Endothelial cell of umbilical vein (primary cell): ENCODE measurements at regions not wholly inside any gene's neighbourhood (a gene's known extent, or its start where the extent isn't known, plus 50 kb on each side); places are given as distances from the start of the nearest gene placed in this dataset.

ENCODE experiments used
- BruUV-seq: library from RNA; stranded (reverse); fragments of 400-500 nt; replicated peaks from 2 replicates; lab custom pipeline; 2021; lab: Mats Ljungman, UMichigan
- CTCF ChIA-PET: fragments of 300-600, 350-600 bp; sonication (Branson Sonifier 250); formaldehyde crosslinking; loops from one replicate; lab custom pipeline; 2021; ENCODE audit warnings: antibody characterized with exemption, inconsistent platforms; lab: Charles Lee
- POLR2A ChIA-PET: fragments of 300-600, 350-600 bp; sonication (Branson Sonifier 250); formaldehyde crosslinking; loops from one replicate; lab custom pipeline; 2021; ENCODE audit warnings: antibody characterized with exemption, inconsistent platforms; lab: Charles Lee
- DNase-seq: peaks from one replicate; pipeline ENCODE4 v3.0.0-alpha.2; 2011; ENCODE audit warnings: low read depth, low spot score
- FAIRE-seq: peaks from 2 replicates; lab custom pipeline; 2011; peaks lifted over from hg19 to GRCh38; lab: Jason Lieb, UNC
- H2AFZ ChIP-seq: 2 replicates; pipeline ENCODE4 v1.6.0; 2012; ENCODE audit warnings: low read depth, low read length, control low read depth, inconsistent platforms
- H3K27ac ChIP-seq: 2 replicates; pipeline ENCODE4 v1.5.1; 2011; ENCODE audit warnings: low read depth, mild to moderate bottlenecking, control low read depth, low read length, moderate library complexity; ENCODE audit not compliant: insufficient read depth
- H3K27me3 ChIP-seq, 2 experiments: 2 replicates each; pipeline versions ENCODE4 v1.6.0 to v1.6.1; 2011; ENCODE audit warnings: low read length in 2 of 2, mixed read lengths in 1 of 2; ENCODE audit not compliant: control insufficient read depth in 2 of 2, insufficient read depth in 2 of 2
- H3K36me3 ChIP-seq, 2 experiments: 2 replicates in 1 of 2; 3 replicates in 1 of 2; pipeline ENCODE4 v1.5.1; 2011; ENCODE audit warnings: low read length in 2 of 2, mild to moderate bottlenecking in 1 of 2, moderate library complexity in 1 of 2; ENCODE audit not compliant: control insufficient read depth in 2 of 2, insufficient read depth in 2 of 2; ENCODE audit errors: extremely low read depth in 1 of 2
- H3K4me1 ChIP-seq: 3 replicates; pipeline ENCODE4 v1.5.1; 2011; ENCODE audit warnings: mild to moderate bottlenecking, low read length; ENCODE audit not compliant: control insufficient read depth, insufficient read depth; ENCODE audit errors: extremely low read depth
- H3K4me2 ChIP-seq: 2 replicates; pipeline ENCODE4 v1.6.1; 2011; ENCODE audit warnings: low read length, control low read depth, mixed read lengths; ENCODE audit not compliant: insufficient read depth
- H3K4me3 ChIP-seq, 3 experiments: fragments of 200-600 bp in 1 of 3; sonication (generic), shearing (Covaris generic) in 1 of 3; replicated peaks in 1 of 3; 2 replicates each; pipeline ENCODE4 v1.5.1; 2011 to 2016; ENCODE audit warnings: control low read depth in 3 of 3, low read length in 3 of 3, mild to moderate bottlenecking in 2 of 3, inconsistent platforms in 1 of 3, low read depth in 1 of 3, moderate library complexity in 1 of 3; ENCODE audit not compliant: insufficient read depth in 1 of 3
- H3K79me2 ChIP-seq: 2 replicates; pipeline ENCODE4 v1.6.0; 2012; ENCODE audit warnings: low read length, inconsistent platforms; ENCODE audit not compliant: control insufficient read depth, insufficient read depth
- H3K9ac ChIP-seq: replicated peaks from 2 replicates; pipeline ENCODE3; 2011; ENCODE audit warnings: low read length, control low read depth; ENCODE audit not compliant: insufficient read depth; ENCODE audit errors: extremely low read depth
- H3K9me1 ChIP-seq: replicated peaks from 3 replicates; pipeline ENCODE4 v1.6.0; 2011; ENCODE audit warnings: mild to moderate bottlenecking, low read length; ENCODE audit not compliant: control insufficient read depth, insufficient read depth; ENCODE audit errors: extremely low read depth
- H3K9me3 ChIP-seq: replicated peaks from 2 replicates; pipeline ENCODE4 v1.5.1; 2012; ENCODE audit warnings: low read length, inconsistent platforms; ENCODE audit not compliant: control insufficient read depth, insufficient read depth
- H4K20me1 ChIP-seq: replicated peaks from 2 replicates; pipeline ENCODE3; 2011; ENCODE audit warnings: mild to moderate bottlenecking, low read length; ENCODE audit not compliant: control insufficient read depth, insufficient read depth; ENCODE audit errors: extremely low read depth
- CTCF ChIP-seq, 2 donors: IDR thresholded peaks; 1 replicate in 1 of 2; 2 replicates in 1 of 2; pipeline ENCODE4 v1.5.1; 2011; ENCODE audit warnings: low read length in 2 of 2, mild to moderate bottlenecking in 2 of 2, moderate library complexity in 2 of 2, control low read depth in 1 of 2, inconsistent platforms in 1 of 2, low read depth in 1 of 2; ENCODE audit not compliant: insufficient read depth in 1 of 2; ENCODE audit errors: extremely low read depth in 1 of 2
- EZH2 ChIP-seq: IDR thresholded peaks from 2 replicates; pipeline ENCODE4 v1.6.1; 2012; ENCODE audit warnings: borderline replicate concordance, low read depth, mild to moderate bottlenecking, moderate library complexity, low read length, inconsistent platforms; ENCODE audit not compliant: severe bottlenecking
- FOS ChIP-seq: IDR thresholded peaks from 2 replicates; pipeline ENCODE4 v1.6.1; 2011; ENCODE audit warnings: mild to moderate bottlenecking, low read length, moderate library complexity, borderline replicate concordance; ENCODE audit not compliant: insufficient read depth
- GATA2 ChIP-seq: IDR thresholded peaks from 2 replicates; pipeline ENCODE4 v1.7.0; 2011; ENCODE audit warnings: low read depth, mild to moderate bottlenecking, moderate library complexity, mixed read lengths, low read length; ENCODE audit not compliant: insufficient read length, insufficient read depth
- JUN ChIP-seq: IDR thresholded peaks from 2 replicates; pipeline ENCODE4 v1.6.1; 2011; ENCODE audit warnings: borderline replicate concordance, low read depth; ENCODE audit not compliant: insufficient read length, insufficient read depth
- MAX ChIP-seq: IDR thresholded peaks from 2 replicates; pipeline ENCODE4 v1.6.1; 2011; ENCODE audit not compliant: insufficient read depth, insufficient read length
- MYC ChIP-seq: IDR thresholded peaks from one replicate; pipeline ENCODE4 v1.6.1; 2011; ENCODE audit warnings: mild to moderate bottlenecking, low read depth, low read length
- POLR2A ChIP-seq: IDR thresholded peaks from 2 replicates; pipeline ENCODE4 v1.6.1; 2012; ENCODE audit warnings: low read depth, mild to moderate bottlenecking, control low read depth, low read length
- POLR2AphosphoS5 ChIP-seq: IDR thresholded peaks from 2 replicates; pipeline ENCODE4 v1.6.1; 2012; ENCODE audit warnings: low read depth, mild to moderate bottlenecking, control low read depth, low read length, moderate library complexity; ENCODE audit not compliant: insufficient read depth
- dilution Hi-C: fragments of 300-500 bp; cut with MboI; formaldehyde crosslinking; loops from one replicate; pipeline ENCODE4 v1.15.0; 2019; ENCODE audit warnings: low sequenced_read_pairs; ENCODE audit not compliant: extremely low pct_ligation_motif_present
- intact Hi-C: fragments of 100-400 bp; cut with micrococcal nuclease; formaldehyde crosslinking; loops from one replicate; pipeline ENCODE4 v1.10.0; 2022

GRCh38 chr16:87034317-87034716 lies 282.9 kb downstream of the C16orf95 start:
- ChIA-PET POLR2A (no interaction called here), CTCF (no interaction called here)
- no TSS peak for BruUV-seq
- intact Hi-C loops = no loop called here
- TF ChIP-seq GATA2 (no peak), FOS (no peak), POLR2AphosphoS5 (no peak), JUN (no peak), EZH2 (no peak), MAX (no peak), POLR2A (no peak), CTCF (IDR thresholded peaks at IDR 0.05; ENCODE audit: extremely low read depth in 1 of 2, insufficient read depth in 1 of 2, low read depth in 1 of 2, low read length in 2 of 2) (no peak), MYC (no peak)
- Histone ChIP-seq H3K4me3 (no peak overlapping the region), H3K27me3 (peaks cover 0 to under 1% of the 10 kb centered on the region in 2 experiments), H3K9me1 (no peaks in the 10 kb centered on the region), H3K4me1 (no peaks in the 10 kb centered on the region), H3K9ac (no peak overlapping the region), H3K36me3 (no peaks in the 10 kb centered on the region), H3K79me2 (no peaks in the 10 kb centered on the region), H3K9me3 (no peaks in the 10 kb centered on the region), H3K27ac (no peak overlapping the region), H2AFZ (no peak overlapping the region), H3K4me2 (no peak overlapping the region), H4K20me1 (no peaks in the 10 kb centered on the region)
- DNase-seq = no peak
- dilution Hi-C loops = no loop called here
- FAIRE-seq = no peak
